Panc1 (cell line): ENCODE measurements at regions not wholly inside any gene's neighbourhood (a gene's known extent, or its start where the extent isn't known, plus 50 kb on each side); places are given as distances from the start of the nearest gene placed in this dataset.

Source experiments
- CTCF ChIP-seq: fragments of 450-650 bp; IDR thresholded peaks from 2 replicates; pipeline ENCODE4 v1.5.1; 2017; ENCODE audit warnings: mild to moderate bottlenecking
- POLR2AphosphoS5 ChIP-seq: IDR thresholded peaks from 2 replicates; pipeline ENCODE4 v1.6.1; 2012; ENCODE audit warnings: mild to moderate bottlenecking, low read depth, low read length, moderate library complexity
- SIN3A ChIP-seq: IDR thresholded peaks from 2 replicates; pipeline ENCODE4 v1.6.1; 2012; ENCODE audit warnings: low read depth, mild to moderate bottlenecking, low read length, moderate library complexity, borderline replicate concordance; ENCODE audit not compliant: insufficient read depth

GRCh38 chr3:150083655-150084042 is 113.0 kb upstream of the PFN2 start:
- TF ChIP-seq POLR2AphosphoS5 (no peak), CTCF (no peak), SIN3A (no peak)
